HG03066 (cell line): ENCODE measurements at regions not wholly inside any gene's neighbourhood (a gene's known extent, or its start where the extent isn't known, plus 50 kb on each side); places are given as distances from the start of the nearest gene placed in this dataset.
"Not testable (repeated sequence)": the region's sequence is repeated elsewhere in the genome, so short reads cannot be mapped to it uniquely, and the experiment has no call there.

Experiments used
- ATAC-seq: cut with Tn5 transposase; IDR thresholded peaks from one replicate; pipeline ENCODE4 v1.9.1; 2021; ENCODE audit warnings: low read depth; ENCODE audit not compliant: unreplicated experiment

DNA sequence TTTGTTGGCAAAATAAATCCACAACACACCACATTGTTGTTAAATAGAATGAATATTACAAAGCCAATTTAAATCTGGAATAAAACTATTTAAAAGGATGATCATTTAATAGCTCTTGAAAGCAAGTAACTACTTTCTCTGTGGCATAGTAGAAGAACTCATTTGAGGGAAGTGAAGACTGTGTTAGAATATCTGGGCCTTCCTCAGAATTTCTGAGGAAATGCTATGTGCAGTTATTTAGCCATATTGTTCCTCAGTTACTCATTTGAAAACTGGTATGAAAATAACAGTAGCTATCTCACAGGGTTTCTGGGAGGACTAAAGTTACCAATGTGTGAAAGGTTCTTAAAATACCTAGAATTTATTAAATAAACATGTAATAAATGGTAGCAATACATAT, 595.8 kb downstream of the PSAT1 start:
- ATAC-seq = no peak

DNA sequence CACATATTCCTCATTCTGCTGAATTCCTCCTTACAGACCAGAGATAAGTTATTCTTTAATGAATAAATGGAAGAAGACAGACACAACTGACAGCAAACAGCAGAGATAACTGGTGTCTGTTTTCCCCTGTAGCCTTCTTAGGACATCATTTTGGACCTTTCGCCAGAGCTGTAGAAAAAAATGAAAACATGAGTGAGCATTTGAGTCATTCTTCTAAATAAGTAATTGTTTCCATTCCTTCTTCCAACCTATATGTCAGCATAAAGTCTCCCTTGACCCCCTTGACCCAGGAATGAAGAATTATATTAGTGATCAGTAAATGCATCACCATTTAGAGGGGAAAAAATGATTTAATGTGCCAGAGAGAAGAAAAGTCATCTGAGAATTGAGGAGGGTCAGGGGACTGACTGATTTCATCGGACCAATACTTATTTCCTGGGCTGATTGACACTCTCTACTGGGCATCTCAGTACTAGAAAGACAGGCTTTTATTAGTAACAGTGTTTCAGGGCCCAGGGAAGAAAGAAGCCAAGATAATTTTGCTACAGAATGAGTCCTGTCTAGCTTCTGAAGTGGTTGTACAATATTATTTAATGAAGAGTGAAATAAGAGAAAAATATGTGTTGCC, 597.0 kb downstream of the PSAT1 start:
- ATAC-seq = no peak

DNA sequence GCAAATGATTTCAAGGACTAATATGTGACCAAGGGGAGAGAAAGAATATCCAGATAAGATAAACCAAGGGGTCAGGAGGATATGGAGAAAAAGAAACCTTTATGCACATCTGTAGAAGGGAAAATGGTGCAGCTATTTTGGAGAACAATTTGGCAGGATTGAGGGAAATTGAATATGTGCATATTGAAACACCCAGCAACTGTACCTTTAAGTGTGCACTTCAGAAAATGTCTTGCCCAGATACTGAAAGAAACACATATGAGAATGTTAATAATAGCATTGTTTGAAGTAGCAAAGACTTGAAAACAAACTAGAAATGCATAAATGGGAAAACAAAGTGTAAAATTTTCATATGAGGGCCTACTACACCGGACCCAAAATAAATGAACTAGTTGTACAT, 599.6 kb downstream of the PSAT1 start:
- ATAC-seq = no peak

DNA sequence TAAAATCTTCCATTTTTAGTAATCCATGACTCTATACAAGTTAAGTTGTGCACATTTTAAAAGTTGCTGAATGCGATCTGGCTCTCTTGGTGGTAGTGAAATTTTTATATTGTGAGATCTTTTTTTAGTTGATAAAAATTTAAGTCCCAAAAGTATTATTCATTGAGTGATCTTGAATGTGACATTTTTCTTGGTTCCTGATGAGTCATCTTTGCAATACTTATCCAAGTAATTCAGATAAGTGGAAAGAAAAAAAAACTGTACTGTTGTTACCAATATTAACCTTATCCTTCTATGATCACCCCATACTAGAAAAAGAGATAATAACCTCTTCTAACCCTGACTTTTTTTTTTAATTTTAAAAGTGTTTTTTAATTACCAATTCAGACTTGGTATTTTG, 601.3 kb downstream of the PSAT1 start:
- no peak for ATAC-seq

DNA sequence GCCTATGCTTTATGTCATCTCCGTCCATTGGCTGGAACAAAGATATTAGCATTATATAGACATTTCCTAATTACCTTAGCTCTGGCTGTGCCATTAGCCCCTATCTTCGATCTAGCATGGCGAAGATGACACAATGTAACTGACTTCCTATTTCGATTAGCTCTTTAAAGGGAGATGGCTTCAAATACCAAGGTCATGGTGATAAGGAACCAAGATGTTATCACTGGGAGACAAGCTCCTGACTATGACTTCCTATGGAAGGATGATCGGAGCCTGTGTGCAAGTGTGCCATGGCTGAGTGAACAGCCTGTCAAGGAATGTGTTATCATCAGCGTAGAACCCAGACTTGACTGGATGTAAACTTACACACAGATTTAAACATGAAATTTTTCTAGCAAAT, 602.1 kb downstream of the PSAT1 start:
- ATAC-seq = no peak

DNA sequence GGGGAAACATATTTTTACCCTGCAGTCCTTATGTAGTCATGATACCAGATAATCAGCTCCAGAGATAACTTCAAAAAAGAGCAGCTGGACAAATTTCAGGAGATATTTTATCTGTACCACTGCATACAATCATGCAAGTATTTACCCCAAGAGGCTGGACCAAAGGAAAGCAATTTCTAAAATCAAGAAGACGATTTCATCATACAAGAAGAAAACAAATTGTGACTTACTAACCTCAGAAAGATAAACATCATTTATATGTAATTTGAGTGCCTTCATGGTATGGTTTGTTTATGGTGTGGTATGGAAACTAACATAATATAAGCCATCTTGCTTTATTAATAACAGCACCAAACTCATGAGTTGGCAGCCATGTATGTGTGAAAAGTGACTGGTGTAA, 603.6 kb downstream of the PSAT1 start:
- no peak for ATAC-seq

DNA sequence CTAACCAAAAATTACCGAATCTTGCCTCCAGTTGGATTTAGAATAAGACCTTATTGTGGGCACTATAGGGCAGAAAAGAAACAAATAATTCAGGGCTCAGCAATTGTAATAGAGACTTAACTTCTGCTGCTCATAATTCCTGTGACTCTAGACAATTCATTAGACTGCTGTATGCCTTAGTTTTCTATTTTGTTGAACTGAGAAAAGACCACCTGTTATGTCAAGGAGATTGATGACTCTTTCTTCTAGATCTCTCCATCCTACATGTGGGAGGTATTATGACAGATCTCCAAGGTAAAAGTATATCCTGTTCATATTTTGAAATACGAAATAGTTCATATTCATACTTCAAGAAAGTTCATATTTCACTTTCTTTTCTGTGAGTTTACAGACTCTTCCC, 605.1 kb downstream of the PSAT1 start:
- no peak for ATAC-seq

DNA sequence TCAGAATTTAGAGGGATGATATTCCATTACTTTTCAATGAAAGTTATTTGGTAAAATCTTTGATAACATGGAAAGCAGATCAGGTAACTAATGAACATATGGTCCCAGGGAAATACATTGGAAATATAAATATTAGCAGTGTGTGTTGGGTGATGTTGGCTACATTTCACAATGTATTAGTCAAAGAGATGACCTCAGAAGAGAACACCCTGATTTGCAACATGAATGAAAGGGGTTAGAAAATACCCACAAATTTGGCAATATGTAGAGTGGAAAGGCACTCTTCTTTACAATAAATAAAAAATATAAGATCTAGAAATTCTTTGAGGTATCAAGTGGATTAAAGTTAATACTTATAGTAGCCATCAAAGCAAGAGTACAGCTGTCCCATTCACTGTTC, 606.7 kb downstream of the PSAT1 start:
- no peak for ATAC-seq

DNA sequence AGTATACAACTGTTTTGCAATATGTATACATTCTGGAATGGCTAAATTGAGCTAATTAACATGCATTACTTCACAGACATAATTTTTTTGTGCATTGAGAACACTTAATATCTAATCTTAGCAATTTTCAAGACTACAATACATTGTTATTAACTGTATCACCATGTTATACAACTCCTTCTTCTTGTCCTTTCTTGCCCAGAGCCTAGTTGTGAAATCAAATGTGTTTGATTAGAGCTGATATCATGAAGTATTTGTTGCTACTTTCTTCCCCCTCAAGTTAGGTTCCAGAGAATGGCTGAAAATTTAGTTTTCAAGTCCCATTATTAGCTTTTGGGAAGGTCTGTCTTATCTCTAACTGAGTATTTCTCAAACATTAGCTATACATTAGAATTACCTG, 607.8 kb downstream of the PSAT1 start:
- ATAC-seq = no peak

DNA sequence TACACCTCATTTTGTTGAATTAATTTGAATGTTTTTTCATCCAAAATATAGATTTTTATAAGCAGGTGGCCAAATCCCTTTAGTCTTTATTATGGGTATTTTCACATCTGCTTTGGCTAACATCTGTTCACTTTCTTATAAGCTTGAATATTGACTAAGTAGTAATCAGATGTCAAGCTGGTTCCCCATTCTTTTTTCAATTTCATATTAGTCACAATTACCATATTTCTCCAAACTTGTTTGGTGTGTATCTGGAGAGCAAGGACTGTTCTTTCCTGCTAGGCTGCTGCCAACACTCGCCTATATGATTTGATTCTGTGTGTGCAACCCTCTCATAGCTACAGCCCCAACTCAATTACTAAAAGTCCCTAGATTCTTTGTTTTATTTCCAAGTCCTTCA, 608.5 kb downstream of the PSAT1 start:
- no peak for ATAC-seq

DNA sequence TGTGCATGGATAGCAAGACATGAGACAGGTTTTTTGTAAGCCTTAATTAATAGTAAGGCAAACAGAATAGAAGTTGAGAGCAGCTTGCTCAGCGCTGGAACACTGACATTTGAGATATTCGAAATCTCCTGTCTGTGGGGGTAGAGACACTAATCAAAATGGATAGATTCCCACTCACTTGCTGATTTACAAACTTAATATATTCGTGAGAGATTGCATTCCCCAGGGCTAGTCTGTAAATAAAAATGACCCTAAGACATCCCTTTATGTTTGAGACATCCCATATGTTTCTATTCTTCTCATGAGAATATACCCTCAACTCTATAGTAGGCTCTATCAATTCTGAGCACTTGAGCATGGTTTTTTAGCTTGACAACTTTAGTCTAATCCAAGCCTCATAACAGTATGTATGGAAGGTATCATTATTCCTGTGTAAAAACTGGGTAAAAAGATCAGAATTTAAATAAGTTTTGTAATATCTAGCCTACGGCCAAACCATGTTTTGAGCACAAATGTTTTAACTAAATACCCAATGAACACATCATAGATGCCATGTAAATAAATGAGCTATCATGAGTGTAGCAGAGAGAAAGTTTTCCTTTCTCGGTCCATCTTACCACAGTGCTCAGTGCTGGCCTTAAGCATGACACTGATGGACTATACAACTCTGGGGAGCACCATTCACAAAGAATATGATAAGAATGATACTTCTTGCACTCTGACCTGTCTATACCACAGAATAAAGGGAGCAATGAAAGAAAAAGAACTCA, 609.2 kb downstream of the PSAT1 start:
- no peak for ATAC-seq

DNA sequence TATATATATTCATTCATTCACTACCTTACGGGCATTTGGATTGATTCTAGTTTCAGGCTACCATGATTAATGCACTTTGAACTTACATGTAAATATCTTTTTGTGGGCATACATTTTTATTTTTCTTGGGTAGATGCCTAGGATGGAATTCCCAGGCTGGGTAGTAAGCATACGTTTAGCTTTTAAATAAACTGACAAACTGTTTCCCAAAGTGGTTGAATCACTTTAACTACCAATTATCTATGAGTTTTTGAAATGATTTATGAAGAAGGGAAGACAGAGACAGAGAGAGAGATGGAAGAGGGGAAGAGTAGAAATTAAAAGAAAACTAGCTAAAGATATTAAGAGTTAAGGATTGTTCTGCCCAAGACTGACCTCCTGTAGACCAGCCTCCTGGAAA, 612.6 kb downstream of the PSAT1 start:
- no peak for ATAC-seq

DNA sequence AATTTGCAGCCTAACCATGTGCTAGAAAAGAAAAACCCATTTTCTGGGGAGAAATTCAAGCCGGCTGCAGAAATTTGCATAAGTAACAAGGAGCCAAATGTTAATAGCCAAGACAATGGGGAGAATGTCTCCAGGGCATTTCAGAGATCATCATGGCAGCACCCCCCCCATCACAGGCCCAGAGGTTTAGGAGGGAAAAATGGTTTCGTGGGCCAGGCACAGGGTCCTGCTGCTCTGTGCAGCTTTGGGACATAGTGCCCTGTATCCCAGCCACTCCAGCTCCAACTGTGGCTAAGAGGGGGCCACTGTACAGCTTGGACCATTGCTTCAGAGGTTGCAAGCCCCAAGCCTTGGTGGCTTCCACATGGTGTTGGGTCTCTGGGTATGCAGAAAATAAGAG, 620.0 kb downstream of the PSAT1 start:
- ATAC-seq = not testable (repeated sequence)

DNA sequence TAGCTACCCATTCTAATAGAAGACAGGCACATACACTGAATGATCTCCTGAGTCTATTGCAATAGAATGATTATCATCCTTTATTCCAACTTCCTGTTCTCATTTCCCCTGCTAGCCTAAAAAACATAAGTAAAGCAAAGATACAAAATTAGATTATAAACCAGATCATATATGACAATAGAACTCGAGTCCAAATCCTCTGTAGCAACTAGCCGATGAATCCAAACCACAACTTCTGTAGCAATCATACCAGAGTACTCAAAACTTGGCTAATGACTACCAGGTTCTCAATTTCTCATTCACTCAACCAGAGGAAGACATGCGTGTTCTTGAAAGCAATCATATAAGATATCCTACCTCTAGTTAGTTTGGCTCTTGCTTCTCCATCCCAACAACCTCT, 622.1 kb downstream of the PSAT1 start:
- no peak for ATAC-seq

DNA sequence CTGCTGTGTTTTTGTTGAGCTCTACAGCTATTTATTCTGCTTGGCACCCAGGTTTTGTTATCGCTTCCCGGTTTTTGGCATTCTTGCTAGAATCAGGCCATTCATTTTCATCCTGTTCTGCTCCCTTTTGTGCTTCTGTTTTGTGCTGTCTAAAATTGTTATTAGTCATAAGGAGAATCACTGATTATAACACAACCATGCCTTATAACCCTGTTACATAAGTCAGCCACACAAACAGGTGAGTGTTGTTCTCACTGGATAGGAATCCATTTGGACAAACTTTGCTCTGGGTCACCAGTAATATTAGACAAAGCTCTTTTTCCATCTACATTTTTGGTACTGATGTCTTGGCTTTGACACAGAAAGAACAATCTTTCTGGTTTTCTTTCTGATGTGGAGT, 622.8 kb downstream of the PSAT1 start:
- ATAC-seq = no peak

DNA sequence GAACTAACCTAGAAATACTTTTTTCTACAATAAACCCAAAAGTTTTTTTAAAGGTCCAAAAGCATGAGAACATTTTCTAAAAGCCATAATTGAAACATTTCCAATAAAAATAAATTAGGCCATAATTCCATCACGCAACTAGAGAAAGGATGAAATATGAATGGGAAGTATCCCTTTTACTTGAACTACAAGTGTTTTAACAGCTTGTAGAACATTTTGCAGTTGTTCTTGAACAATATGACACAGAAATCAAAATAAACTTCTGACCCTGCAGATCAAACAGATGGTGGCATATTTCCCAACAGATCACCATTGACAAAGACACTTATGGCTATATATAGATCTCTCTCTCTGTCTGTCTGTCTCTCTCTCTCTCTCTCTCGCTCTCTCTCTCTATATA, 624.4 kb downstream of the PSAT1 start:
- no peak for ATAC-seq

DNA sequence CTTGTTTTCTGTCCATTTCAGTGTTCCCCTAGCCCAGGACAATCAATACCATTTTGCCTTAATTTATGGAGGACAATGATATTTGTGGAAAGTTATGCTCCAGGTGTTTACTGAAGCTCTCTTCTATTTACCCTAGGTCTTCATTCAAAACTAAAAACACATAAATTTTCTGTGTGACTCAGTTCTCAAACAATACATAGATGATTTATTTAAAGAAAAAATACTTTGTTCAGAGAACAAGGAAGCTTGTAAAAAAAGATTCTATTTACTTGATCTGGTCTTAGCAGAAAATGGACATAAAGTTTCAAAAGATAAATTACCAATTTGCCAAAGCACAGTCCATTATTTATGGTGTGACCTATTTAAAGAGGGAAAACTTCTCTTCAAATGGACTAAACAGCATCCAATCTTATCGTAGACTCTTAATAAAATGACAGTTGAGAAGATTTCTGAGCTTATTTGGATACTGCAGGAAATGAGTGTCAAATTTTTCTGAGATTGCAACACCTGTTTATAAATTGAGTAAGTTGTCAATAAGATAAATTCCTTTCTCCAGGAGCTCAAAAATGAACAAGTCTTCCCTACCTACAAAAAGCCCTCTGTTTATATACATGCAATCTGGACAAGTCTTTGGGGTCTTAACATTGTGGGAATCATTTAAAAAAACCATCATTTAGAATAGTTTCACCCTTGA, 627.2 kb downstream of the PSAT1 start:
- ATAC-seq = no peak

DNA sequence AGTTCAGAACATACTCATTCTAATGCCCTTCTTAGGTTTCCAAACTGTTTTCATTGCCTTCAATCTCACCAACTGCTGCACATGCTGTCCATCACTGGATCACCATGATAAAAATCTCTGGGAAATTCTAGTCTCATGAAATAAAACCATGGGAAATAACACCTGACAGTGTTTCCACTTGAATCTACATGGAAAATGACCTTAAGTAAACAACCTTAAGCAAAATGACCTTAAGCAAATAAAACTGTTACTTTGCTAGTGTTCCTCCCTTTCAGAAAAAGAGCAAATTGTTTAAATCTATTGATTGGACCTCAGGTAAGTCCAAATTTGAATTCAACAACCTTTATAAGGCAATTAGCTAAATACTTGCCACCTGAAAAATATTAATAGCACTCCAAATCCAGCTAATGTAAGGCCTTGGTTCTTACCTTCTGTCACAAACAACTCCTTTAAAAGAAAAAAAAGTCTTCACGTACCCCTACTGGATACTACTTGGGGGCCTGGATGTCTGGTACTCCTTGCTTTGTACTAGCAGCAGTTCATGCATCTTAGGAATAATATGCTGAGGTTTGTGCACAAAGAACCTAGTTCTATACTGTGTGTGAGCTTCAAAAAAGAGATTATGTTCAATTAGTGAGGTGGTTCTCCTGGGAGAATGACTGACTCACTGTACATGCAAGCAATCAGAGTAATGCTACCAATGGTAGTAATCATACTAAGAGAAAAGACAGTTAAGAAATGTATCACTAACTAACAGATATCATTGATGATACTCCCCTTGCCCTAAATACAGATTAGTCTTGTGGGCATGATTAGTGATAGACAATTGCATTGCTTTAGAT, 630.4 kb downstream of the PSAT1 start:
- ATAC-seq = no peak

DNA sequence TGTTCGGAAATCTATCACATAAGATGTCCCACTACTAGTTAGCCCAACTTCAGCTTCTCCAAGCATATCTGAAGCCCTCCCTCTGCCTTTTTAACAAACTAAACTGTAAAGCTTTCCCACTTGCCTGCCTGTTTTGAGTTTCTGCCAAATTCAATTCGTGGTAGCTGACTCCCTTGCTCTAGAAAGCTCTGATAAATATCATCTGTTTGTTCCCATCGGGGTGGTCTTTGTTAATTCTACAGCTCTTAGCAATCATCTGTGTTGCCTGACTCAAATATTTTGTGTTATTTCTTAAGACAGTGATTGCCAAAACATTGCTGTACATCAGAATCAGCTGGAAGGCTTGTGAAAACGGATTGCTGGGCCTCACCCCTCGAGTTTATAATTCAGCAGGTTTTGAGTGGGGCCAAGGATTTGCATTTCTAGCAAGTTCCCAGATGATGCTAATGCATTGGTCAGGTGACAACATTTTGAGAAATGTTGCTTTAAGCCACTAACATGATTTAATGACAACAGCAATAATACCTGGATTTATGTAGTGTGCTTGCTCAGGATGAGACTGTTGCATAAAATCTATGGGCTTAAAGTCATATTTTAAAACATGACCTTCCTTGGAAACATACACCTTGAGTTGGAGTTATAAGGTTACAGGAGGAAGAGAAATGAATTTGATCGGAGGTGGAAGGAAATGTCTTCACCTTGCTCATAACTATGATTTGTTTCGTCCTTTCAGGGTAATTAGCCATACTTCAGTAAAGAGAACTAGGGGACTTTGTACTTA, 631.9 kb downstream of the PSAT1 start:
- ATAC-seq = no peak

DNA sequence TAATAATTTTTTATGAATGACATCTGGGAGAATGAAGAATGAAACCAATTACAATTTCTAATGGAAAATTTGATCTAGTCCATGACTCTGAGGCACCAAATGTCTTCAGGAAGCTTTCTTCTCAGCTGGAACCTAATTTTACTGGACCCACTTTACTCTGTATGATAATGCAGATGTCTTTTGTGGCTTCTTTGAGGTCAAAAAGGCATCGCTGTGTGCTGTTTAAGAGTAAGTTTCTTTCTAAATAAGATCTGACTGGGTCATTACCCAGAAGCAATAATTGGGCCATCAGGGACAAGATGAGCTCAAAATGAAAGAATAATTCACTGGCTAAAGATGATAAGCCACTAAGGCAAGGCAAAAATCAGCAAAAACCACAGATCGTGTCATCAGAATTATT, 633.4 kb downstream of the PSAT1 start:
- ATAC-seq = no peak
